ENCODE measurements at regions not wholly inside any gene's neighbourhood (a gene's known extent, or its start where the extent isn't known, plus 50 kb on each side); places are given as distances from the start of the nearest gene placed in this dataset.

DNA sequence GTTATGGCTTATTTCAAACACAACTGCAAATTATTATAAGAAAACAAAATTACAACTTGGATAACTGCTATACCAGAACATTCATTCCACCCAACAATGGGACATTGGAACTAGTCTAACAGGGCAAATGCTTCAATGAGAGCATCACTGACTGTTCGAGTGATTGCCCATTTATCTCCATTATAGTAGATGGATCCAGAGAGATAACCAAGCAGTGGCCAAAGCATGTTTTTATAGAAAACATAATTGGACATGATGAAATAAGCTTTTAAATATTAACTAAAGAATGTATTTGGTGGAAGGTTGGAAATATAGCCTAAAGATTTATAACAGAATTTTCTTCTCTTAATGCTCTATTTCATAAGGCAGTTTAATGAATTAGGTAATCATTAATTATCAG lies 634.8 kb downstream of the NUP35 start:
- TF ChIP-seq EZH2 (IDR thresholded peaks at IDR 0.05; ENCODE audit: insufficient read depth, poor library complexity, severe bottlenecking) (no peak), EZH2phosphoT487 (IDR thresholded peaks at IDR 0.05; ENCODE audit: insufficient read depth, low read depth) (no peak)

Measured in GM23248 (cell line).